SK-N-SH (cell line): ENCODE measurements at regions not wholly inside any gene's neighbourhood (a gene's known extent, or its start where the extent isn't known, plus 50 kb on each side); places are given as distances from the start of the nearest gene placed in this dataset.

Experiments used
- CTCF ChIA-PET: fragments of 300-600, 350-600 bp; formaldehyde crosslinking; extraction: SDS; loops from one replicate; lab custom pipeline; 2021; lab: Yijun Ruan, JAX
- POLR2A ChIA-PET: fragments of 350-600 bp; sonication (Branson Sonifier 250); formaldehyde crosslinking; extraction: SDS; loops from one replicate; lab custom pipeline; 2020; ENCODE audit warnings: antibody characterized with exemption, inconsistent platforms; lab: Yijun Ruan, JAX
- DNase-seq: peaks from one replicate; pipeline ENCODE4 v3.0.0; 2012
- H2AFZ ChIP-seq: fragments of 200-600 bp; sonication (generic); 2 replicates; pipeline ENCODE4 v1.8.1; 2016; ENCODE audit warnings: antibody characterized with exemption, mild to moderate bottlenecking, low read depth
- H3F3A ChIP-seq: fragments of 200-600 bp; sonication (generic); replicated peaks from 2 replicates; pipeline ENCODE3; 2016; ENCODE audit warnings: antibody characterized with exemption, mild to moderate bottlenecking; ENCODE audit not compliant: insufficient read depth
- H3K27ac ChIP-seq, 2 experiments: fragments of 200-500 bp in 1 of 2; fragments of 200-600 bp in 1 of 2; sonication (Bioruptor generic) in 1 of 2; sonication (generic), shearing (Covaris generic) in 1 of 2; 2 replicates each; pipeline versions ENCODE4 v1.5.1 to v1.6.1; 2014 to 2016; ENCODE audit warnings: low read depth in 2 of 2, inconsistent platforms in 1 of 2, low read length in 1 of 2, mild to moderate bottlenecking in 1 of 2, mixed read lengths in 1 of 2
- H3K27me3 ChIP-seq: fragments of 200-600 bp; sonication (generic), shearing (Covaris generic); 2 replicates; pipeline ENCODE4 v1.6.1; 2016; ENCODE audit warnings: mixed run types; ENCODE audit not compliant: insufficient read depth
- H3K36me3 ChIP-seq, 2 experiments: fragments of 200-500 bp in 1 of 2; fragments of 200-600 bp in 1 of 2; sonication (Bioruptor generic) in 1 of 2; sonication (generic) in 1 of 2; replicated peaks in 1 of 2; 2 replicates each; pipeline versions ENCODE3 to v1.5.1; 2014 to 2016; ENCODE audit warnings: low read length in 1 of 2, mild to moderate bottlenecking in 1 of 2; ENCODE audit not compliant: insufficient read depth in 2 of 2, control insufficient read depth in 1 of 2
- H3K4me1 ChIP-seq, 2 experiments: fragments of 200-500 bp in 1 of 2; fragments of 200-600 bp in 1 of 2; sonication (Bioruptor generic) in 1 of 2; sonication (generic), shearing (Covaris generic) in 1 of 2; 2 replicates each; pipeline versions ENCODE4 v1.5.1 to v1.6.1; 2014 to 2016; ENCODE audit warnings: low read depth in 1 of 2, low read length in 1 of 2, mixed run types in 1 of 2; ENCODE audit not compliant: insufficient read depth in 2 of 2, control insufficient read depth in 1 of 2
- H3K4me2 ChIP-seq: fragments of 200-600 bp; sonication (generic), shearing (Covaris generic); 2 replicates; pipeline ENCODE4 v1.6.1; 2017; ENCODE audit warnings: mixed run types
- H3K4me3 ChIP-seq, 2 experiments: fragments of 200-500 bp in 1 of 2; fragments of 200-600 bp in 1 of 2; sonication (Bioruptor generic) in 1 of 2; sonication (generic), shearing (Covaris generic) in 1 of 2; 2 replicates each; pipeline versions ENCODE4 v1.5.1 to v1.8.1; 2014 to 2016; ENCODE audit warnings: low read depth in 2 of 2, inconsistent platforms in 1 of 2, low read length in 1 of 2, mild to moderate bottlenecking in 1 of 2, mixed read lengths in 1 of 2, moderate library complexity in 1 of 2
- H3K79me2 ChIP-seq: fragments of 200-600 bp; sonication (generic); 2 replicates; pipeline ENCODE4 v1.8.1; 2017; ENCODE audit warnings: mild to moderate bottlenecking; ENCODE audit not compliant: insufficient read depth
- H3K9ac ChIP-seq: fragments of 200-600 bp; sonication (generic); 2 replicates; pipeline ENCODE4 v1.6.1; 2017; ENCODE audit warnings: mixed run types
- H3K9me2 ChIP-seq: fragments of 200-600 bp; sonication (generic); 2 replicates; pipeline ENCODE4 v1.6.1; 2017; ENCODE audit warnings: mixed run types
- H3K9me3 ChIP-seq: fragments of 200-600 bp; sonication (generic); 2 replicates; pipeline ENCODE4 v1.6.1; 2017; ENCODE audit warnings: mixed run types, mild to moderate bottlenecking, moderate library complexity
- H4K20me1 ChIP-seq: fragments of 200-600 bp; sonication (generic); 2 replicates; pipeline ENCODE4 v1.6.1; 2017; ENCODE audit warnings: mild to moderate bottlenecking, mixed run types; ENCODE audit not compliant: insufficient read depth
- CTCF ChIP-seq: fragments of 200-600 bp; sonication (generic); IDR thresholded peaks from 2 replicates; pipeline ENCODE4 v1.6.1; 2017; ENCODE audit warnings: antibody characterized with exemption, mild to moderate bottlenecking, moderate library complexity
- EZH2phosphoT487 ChIP-seq: fragments of 200-600 bp; sonication (generic); IDR thresholded peaks from 2 replicates; pipeline ENCODE4 v1.6.1; 2017; ENCODE audit warnings: low read depth, mixed run types, mild to moderate bottlenecking, antibody characterized with exemption, moderate library complexity, borderline replicate concordance
- MXI1 ChIP-seq: IDR thresholded peaks from 2 replicates; pipeline ENCODE4 v1.6.1; 2012; ENCODE audit warnings: mild to moderate bottlenecking, low read depth, low read length, improper control_type of control experiment
- NFIC ChIP-seq: IDR thresholded peaks from 2 replicates; pipeline ENCODE4 v1.4.0; 2012; ENCODE audit warnings: borderline replicate concordance
- PBX3 ChIP-seq: IDR thresholded peaks from 2 replicates; pipeline ENCODE4; 2012
- REST ChIP-seq: IDR thresholded peaks from 2 replicates; pipeline ENCODE4 v1.6.1; 2012; ENCODE audit warnings: mild to moderate bottlenecking, low read depth, low read length, moderate library complexity
- RFX5 ChIP-seq: IDR thresholded peaks from 2 replicates; pipeline ENCODE4 v1.6.1; 2012; ENCODE audit warnings: mild to moderate bottlenecking, improper control_type of control experiment, low read length
- SMC3 ChIP-seq: IDR thresholded peaks from 2 replicates; pipeline ENCODE4 v1.6.1; 2012; ENCODE audit warnings: low read depth, low read length, improper control_type of control experiment
- TCF12 ChIP-seq: IDR thresholded peaks from 2 replicates; pipeline ENCODE4 v1.4.0; 2012
- YY1 ChIP-seq: IDR thresholded peaks from 2 replicates; pipeline ENCODE4 v1.4.0; 2012; ENCODE audit warnings: low read depth, mild to moderate bottlenecking
- ZBTB33 ChIP-seq: IDR thresholded peaks from 2 replicates; pipeline ENCODE4 v1.4.0; 2012; ENCODE audit warnings: low read depth, borderline replicate concordance
- WGBS: methylation state at CpG from one replicate; pipeline ENCODE4 v1.1.6; 2017; ENCODE audit warnings: low lambda C conversion rate; 5-methylcytosine and 5-hydroxymethylcytosine counted together

- CTCF ChIA-PET: no interaction called here
Measured at GRCh38 chr19:28563964-28564921, 648.7 kb downstream of the UQCRFS1 start.

More at GRCh38 chr19:28563964-28564921, 648.7 kb downstream of the UQCRFS1 start:
- POLR2A ChIA-PET: no interaction called here
- Histone ChIP-seq H3K9ac (no peak overlapping the region), H3K27me3 (no peaks in the 10 kb centered on the region; the same call in 1 of the 2 replicates), H3K9me3 (no peaks in the 10 kb centered on the region)
- TF ChIP-seq PBX3: no peak
- no peak for TF ChIP-seq REST
- no peak for TF ChIP-seq YY1
- no peak for TF ChIP-seq RFX5
- no peak for TF ChIP-seq MXI1
- no peak for TF ChIP-seq NFIC
- TF ChIP-seq ZBTB33: no peak
- TF ChIP-seq TCF12: no peak
- TF ChIP-seq SMC3: no peak
- no peak for TF ChIP-seq EZH2phosphoT487
- TF ChIP-seq CTCF: no peak
- TF ChIP-seq, all 33 proteins: peak for 0
- H3K36me3 ChIP-seq: no peaks in the 10 kb centered on the region
- no peaks in the 10 kb centered on the region for H3F3A ChIP-seq
- no peak overlapping the region for H3K4me2 ChIP-seq
- no peak for DNase-seq
- 9% methylated on average over 13 of the region's 13 CpGs for WGBS
- no peak overlapping the region for H2AFZ ChIP-seq
- H3K4me3 ChIP-seq: no peak overlapping the region
- H3K27ac ChIP-seq: no peak overlapping the region
- H3K9me2 ChIP-seq: no peaks in the 10 kb centered on the region
- no peaks in the 10 kb centered on the region for H3K79me2 ChIP-seq
- no peaks in the 10 kb centered on the region for H3K4me1 ChIP-seq
- H4K20me1 ChIP-seq: no peaks in the 10 kb centered on the region
